ENCODE measurements at regions not wholly inside any gene's neighbourhood (a gene's known extent, or its start where the extent isn't known, plus 50 kb on each side); places are given as distances from the start of the nearest gene placed in this dataset.
"Not testable (repeated sequence)": the region's sequence is repeated elsewhere in the genome, so short reads cannot be mapped to it uniquely, and the experiment has no call there.

- DNase-seq: no peak
Observed at GRCh38 chr2:239642406-239643004, 241.7 kb upstream of the HDAC4 start.

DNA sequence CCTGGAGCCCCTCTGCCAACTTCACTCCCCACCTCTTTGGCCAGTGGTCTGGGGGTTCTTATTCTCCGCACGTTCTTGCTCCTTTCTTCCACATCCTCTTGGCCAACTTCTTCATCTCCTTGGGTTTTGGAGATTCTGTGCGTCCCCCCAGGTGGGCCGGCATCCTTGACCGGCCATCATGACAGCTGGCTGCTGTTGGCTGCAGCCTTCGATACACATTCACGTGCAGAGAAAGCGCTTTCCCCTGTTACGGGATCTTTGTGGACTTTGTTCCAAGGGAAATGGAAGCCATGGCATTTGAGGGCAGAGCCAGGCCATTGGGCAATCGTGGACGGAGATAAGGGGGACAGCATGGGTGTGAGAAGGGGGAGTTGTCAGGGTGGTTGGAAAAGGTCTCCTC, 241.1 kb upstream of the HDAC4 start:
- DNase-seq: not testable (repeated sequence)

DNA sequence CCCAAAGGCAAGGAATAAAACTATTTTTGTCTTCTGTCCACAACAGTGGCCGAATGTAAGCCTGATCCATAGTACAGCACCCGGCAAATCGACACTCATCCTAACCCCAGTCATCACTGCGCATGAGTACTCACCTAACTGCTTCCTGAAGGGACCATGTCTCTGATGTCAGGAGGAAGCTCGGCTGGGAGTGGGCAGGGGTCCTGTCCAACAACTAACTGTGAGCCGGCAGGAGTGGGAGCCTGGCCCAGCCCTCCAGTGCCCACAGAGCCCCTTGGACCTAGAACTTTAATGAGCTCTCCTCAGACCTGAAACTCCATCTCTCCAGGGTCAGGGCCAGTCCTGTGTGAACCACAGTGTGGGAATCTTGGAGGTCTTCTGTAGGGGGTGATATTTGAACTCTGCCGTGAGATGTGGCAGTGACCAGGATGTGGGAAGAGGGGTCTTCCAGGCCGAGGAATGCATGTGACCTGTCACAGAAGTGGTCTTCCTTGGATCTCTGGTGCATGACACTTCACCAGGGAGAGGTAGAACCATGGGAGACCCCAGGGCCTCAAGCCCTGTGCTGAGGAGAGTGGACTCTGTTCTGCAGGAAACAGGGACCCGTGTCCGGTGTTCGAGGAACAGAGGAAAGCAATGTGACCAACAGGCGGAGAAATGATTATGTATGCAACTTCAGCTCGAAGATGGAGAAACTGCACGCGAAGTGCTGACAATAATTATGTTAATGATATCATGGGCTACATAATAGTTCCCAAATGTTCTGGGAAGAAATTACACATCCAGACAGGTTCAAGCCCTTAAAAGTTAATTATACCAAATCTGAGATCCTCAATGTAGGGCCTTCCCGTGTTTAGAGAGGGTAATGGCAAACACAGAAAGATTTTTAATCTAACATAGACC, 240.1 kb upstream of the HDAC4 start:
- DNase-seq: no peak

DNA sequence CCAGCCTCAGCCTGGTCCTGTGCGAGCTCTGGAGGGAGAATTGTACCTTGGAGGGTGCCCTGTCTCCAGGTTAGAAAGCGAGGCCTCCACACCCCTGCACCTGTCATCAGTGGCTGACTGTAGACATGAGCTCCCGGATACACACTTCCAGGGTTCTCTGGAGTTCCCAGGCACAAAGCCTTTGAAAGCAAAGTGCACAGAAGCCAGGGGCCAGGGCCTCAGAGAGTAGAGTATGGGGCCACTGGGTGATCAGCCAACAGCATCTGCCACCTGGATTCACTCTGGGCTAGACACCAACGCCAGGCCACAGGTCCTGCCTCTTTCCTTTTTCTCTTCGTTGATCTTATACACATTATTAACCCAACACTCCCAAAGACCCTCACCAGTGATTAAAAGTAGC, 239.4 kb upstream of the HDAC4 start:
- no peak for DNase-seq

DNA sequence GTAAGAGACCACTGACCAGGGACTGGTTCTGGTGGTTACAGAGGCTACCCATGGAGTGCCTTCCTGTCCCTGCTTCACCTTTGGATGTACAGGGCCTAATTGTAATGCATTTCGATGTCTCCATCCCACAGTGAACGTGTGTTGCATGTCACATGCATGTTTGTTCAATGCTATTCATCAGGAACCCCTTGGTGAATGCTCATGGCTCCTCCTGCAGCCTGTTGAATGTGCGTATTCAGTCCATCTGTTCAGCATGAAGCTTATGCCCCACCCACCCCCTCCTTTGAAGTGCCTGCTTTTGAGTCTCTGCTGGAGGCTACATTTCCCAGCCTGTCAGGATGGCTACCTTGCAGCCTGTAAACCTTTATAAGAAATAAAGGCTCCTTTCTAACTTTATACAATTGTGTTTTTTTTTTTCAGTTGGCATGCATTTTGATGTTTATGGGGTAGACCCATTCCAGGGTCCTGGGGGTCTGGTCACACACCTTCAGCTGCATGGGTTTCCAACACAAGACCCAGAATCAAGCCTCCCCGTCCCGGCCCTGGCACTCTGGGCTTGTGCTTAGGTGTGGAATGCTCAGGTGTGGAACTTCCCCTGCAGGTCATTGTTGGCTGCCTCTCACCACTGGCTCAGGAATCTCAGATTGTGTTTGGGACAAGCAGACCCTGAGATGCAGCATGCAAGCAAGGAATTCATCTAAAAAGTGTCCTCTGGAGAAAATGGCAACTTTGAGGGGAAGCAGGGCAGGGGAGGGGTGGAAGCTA, 238.8 kb upstream of the HDAC4 start:
- no peak for DNase-seq

GRCh38 chr2:239638376-239638775, 237.6 kb upstream of the HDAC4 start:
- no peak for DNase-seq

- no peak for DNase-seq
Observed at GRCh38 chr2:239636808-239637207, 236.0 kb upstream of the HDAC4 start.

- no peak for DNase-seq
Observed at GRCh38 chr2:239634769-239635168, 233.9 kb upstream of the HDAC4 start.

DNA sequence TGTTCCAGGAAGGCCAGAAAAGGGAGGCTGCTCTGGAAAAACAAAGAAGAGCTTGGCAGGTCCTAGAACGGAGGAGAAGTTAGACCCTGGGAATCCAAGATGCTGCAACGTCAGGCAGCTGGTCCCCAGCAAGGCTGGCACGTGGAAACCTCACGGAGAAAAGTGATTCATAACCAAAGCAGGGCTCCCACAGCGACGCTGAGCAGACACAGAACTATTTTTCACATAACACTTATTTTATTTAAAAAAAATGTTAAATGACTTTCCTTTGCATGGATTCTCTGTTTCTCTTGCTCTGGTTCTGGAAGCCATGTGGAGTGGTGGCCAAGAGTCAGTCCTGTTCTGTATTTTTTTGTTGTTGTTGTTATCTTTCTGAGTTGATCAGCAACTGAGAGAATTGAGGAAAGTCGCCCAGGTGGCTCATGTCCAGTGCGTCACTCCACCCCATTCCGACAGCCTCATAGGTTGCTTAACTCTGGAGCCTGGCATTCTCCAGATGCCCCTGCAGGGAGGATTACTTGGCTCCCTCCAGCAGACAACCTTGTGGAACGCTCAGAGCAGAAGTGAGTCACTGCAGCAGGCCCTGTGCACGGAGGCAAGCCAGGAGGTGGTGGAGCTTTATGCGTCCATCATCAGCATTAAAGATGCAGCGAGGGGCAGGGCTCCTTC, 229.9 kb upstream of the HDAC4 start:
- DNase-seq: peak; percentile 73

GRCh38 chr2:239629926-239630617, 229.3 kb upstream of the HDAC4 start:
- peak; percentile 28 for DNase-seq

- no peak for DNase-seq
Observed at GRCh38 chr2:239626961-239627592, 226.3 kb upstream of the HDAC4 start.

DNA sequence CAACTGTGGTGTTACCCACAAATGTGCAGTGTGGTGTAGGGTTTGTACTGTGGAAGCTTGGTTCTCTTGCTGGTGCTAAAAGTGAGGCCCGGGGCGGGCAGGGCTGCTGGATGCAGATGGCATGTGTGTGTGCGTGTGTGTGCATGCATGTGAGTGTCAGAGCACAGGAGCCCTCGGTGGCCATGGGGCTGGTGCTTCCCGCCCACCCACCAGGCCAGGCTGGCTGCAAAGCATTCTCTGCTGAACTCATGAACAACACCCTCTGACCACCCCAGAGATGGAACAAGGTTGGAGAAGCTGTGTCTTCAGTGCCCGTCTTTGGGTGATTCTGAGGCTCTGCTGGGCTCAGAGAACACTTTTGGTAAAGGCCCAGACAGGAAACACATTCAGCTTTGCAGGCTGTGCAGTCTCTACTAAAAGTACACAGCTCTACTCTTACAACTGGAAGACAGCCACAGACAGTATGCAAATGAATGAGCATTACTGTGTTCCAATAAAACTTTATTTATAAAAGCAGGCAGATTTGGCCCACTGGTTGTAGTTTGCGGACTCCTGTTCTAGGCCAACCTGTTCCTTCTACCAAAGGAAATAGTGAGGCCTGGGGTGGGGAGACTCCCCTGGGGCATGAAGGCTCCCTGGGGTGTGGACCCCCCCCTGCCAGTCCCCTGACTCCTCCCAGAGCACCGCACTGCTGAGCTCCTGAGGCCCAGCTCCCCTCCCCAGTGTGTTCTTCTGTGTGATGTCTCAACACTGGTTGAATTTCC, 225.3 kb upstream of the HDAC4 start:
- DNase-seq: no peak

DNA sequence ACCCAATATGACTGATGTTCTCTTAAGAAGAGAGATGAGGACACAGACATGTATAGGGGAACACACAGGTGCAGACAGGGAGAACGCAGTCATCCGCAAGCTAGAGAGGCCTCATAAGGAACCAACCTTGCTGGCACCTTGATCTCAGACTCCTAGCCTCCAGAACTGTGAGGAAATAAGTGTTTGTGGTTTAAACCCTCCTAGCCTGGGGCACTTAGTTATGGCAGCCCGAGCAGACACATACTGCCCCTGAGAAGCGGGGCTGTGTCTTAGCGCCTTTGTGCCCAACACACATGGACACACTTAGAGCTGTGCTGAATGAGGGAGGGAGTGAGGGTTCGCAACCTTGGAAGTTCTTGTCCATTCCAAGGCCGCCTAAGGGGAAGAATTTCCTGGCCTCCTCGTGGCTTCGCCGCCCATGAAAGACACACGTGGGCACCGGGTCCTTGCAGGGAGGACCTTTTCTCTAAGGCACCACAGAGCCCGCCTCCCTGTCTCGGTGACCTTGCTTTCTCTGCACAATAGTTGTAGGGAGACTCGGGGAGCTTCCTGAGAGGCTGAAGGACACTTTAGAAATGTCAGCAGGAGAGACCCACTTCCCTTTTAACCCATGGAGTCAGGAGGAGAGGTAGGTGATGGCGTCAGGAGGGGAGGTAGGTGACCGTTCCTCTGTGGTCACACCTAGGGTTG, 224.5 kb upstream of the HDAC4 start:
- DNase-seq: no peak

DNA sequence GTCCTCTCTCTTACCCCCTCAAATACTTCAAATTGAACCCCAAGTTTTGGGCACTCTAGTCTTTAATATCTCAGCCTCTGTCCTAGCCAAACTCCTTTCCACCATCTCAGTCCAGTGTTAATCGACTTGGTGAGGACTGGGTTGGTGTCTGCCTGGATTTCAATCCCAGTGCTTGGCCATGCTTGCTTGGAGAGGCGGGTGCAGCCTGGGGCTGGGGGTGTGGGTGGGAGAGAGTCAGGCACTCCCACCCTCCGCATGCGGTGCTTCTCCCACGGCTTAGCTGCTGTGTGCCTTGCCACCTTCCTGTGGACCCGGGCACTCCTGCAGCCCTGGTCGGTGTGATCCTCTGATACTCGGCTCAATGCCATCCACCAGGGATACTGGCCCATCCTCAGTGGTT, 220.8 kb upstream of the HDAC4 start:
- no peak for DNase-seq

- no peak for DNase-seq
Observed at GRCh38 chr2:239619369-239619768, 218.5 kb upstream of the HDAC4 start.

DNA sequence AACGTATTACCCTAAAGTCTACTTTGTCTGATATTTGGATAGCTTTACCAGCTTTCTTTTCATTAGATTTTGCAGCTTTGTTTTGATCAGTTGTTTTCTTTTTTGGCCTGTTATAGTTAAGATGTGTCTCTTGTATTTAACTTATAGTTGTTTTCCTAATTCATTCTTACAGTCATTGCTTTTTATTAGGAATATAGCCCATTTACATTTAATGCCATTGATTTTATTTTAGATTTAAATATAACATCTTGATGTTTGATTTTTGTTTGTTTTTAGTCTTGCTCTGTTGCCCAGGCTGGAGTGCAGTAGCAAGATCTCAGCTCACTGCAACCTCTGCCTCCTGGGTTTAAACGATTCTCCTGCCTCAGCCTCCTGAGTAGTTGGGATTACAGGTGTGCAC, 215.9 kb upstream of the HDAC4 start:
- DNase-seq: no peak

- DNase-seq: no peak
Observed at GRCh38 chr2:239612133-239612532, 211.3 kb upstream of the HDAC4 start.

GRCh38 chr2:239611222-239611795, 210.5 kb upstream of the HDAC4 start:
- DNase-seq: no peak

- no peak for DNase-seq
Observed at GRCh38 chr2:239610457-239611221, 209.8 kb upstream of the HDAC4 start.
